Pulmonary artery endothelial cell (primary cell): ENCODE measurements at regions not wholly inside any gene's neighbourhood (a gene's known extent, or its start where the extent isn't known, plus 50 kb on each side); places are given as distances from the start of the nearest gene placed in this dataset.

Experiments
- DNase-seq: peaks from one replicate; pipeline ENCODE4 v3.0.0-alpha.2; 2011; ENCODE audit warnings: low read depth, low spot score

DNA sequence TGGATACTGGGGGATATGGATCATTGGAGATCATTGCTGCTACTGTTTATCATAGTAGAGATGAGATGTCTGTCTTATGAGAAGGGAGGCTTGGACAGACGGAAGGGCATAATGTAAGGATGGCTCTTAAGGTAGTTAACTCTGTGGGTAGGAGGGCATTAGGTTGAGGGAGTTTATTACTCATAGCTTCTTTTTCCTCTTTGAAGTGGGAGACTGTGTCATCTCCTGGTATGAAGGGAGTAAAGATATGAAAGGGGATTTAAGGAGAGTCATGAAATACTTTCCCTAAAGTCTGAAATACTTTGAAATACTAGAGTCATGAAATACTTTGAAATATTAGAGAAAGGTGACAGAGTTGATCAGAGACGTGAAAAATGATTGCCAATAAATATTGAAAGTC lies 255.5 kb upstream of the PITX2 start:
- DNase-seq = no peak

DNA sequence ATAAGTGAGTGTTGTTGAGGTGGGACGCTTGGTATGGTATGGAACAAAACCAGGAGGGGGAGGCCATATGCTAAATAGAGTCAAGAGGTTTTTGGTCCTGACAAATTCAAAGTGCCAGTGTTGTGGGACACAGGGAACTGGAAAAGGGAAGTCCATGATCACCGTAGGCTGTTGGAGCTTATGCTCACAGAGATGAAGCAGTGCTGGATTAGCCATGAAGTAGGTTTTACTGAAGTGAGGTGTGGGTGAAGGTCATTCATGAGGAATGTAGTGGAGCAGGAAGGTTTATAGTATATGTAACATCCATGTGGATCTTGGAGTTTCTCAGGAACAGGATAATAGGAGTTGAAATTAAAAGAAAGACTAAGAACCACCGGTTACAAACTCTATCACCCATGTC lies 256.1 kb upstream of the PITX2 start:
- DNase-seq = no peak

DNA sequence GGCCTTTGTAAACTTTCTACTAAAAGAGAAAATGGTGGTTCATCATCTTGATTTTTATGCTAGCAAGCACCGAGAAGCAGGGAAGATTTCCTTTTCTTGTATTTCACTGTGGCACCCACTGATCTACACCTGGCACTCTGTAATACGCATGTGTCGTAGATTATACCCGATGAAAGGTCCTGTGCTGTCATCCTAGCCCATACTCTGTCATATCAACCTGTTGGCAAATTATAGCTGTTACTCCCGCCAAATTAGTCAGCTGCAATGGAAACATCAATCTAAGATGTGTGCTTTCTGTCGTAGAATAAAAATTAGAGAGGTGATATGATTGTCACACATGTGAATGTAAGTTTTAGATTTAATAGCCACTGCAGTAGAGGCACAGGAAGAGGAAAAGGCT lies 263.4 kb upstream of the PITX2 start:
- no peak for DNase-seq

DNA sequence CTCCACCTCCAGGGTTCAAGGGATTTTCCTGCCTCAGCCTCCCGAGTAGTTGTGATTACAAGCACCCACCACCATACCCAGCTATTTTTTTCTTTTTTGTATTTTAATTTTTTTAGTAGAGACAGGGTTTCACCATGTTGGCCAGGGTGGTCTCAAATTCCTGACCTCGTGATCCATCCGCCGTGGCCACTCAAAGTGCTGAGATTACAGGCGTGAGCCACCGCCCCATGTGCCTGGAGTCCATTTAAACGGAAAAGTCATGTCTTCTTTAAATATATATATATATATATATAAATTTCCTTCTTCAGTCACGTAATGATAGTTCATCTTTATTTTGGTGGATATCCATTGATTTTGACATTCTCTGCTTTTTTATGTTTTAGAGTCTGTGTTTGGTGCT lies 264.0 kb upstream of the PITX2 start:
- no peak for DNase-seq

DNA sequence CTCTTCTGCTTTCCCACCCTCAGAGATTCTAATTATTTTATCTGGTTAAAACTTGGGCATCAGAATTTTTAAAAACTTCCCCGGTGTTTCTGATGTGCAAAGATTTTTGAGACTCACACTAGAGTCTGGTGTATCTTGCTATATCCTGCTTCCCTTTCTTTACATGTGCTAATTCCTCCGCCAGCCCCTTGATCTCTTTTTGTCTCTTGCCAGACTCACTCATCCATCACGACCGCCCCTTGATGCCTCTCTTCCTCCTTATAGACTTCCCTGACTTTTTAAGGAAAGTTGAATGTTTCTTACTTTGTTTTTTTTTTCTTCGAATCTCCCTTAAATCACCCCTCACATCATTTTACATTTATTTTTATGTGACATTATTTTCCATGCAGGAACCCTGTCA lies 274.9 kb upstream of the PITX2 start:
- no peak for DNase-seq

DNA sequence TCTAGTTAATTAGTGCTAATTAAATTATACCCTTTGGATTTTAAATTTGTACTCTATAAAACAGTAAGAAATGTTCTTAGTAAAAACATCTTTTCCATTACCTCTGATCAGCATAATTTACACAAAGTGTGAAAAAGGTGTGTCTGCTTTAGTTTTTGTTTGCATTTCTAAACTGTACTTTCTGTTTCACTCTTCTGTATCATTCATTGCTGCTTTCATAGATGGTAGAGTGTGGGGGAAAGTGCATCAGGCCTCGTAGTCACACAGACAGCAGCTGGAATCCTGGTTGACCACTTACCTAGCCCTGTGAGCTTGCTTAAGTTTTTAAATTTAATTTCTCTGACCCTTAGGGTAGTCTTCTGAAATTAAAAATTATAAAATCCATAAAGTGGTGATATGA lies 275.4 kb upstream of the PITX2 start:
- DNase-seq = no peak

DNA sequence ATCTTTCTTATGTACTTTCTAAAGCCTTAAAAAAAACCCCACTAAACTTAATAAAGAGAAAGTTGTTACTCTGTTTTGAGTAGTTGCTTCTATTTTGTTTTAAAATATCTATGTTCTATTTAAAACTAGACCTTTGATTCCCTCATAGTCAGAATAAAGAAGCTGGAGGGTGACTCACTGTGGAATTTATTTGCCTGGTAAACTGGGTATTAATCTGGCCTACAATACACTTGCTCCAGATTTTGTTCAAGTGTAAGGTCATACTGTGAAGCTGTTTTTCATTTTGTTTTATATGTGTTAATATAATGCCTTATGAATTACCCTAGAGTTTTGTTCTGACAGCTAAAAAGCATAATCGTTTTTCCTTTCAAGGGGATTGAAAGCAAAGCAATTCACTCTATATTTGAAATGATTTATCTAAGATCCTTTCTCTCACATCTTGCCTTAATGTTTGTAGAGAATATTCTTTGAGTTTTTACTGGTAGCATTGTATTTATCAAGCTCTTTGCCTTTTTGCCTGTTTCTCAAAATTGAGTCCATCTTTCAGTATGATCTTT lies 277.4 kb upstream of the PITX2 start:
- no peak for DNase-seq

DNA sequence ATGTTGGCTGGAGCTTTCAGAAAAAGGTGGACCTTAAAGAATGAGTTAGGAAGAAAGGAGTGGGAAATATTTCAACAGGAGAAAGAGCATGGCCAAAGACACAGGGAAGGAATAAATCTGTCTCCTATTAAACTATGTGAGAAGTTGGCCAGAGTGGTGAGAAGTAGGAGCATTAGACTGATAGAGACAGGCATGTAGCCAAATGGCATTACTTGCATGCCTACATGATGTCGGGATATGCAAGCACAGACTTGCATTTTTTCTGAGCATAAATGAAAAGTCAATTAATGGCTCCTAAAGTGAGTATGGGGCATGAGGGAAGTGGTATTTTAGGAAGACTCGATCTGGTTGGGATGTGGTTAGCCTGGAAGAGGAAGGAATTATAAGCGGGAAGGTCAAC lies 279.6 kb upstream of the PITX2 start:
- DNase-seq = no peak

DNA sequence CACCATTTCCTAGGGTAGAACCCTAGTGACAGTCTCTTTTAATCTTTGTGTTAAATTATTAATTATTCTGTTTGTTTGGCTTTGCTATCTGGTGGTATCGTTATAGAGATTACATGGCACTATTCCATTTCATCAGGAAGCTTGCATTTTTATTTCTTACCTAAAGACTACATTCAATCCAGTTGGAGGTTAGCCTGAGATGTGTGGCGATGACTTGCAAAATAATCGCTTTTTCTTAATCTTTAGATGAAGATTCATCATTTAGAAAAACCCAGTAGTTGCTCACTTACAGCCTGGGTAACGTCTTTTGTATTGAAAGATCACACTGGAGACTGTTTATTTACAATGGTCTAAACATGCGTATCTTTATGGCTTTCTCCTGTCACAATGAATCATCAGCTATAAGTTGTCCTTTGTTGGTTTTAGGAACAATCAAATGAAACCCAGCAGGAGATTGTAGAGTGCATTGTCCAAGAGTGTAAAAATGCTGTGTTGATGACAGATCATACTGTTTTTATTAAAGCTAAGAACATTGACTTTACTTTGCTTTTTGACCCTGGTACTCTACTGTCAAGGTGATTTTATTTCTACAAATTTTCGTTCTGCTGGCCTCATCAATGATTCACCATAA lies 281.7 kb upstream of the PITX2 start:
- DNase-seq = no peak

DNA sequence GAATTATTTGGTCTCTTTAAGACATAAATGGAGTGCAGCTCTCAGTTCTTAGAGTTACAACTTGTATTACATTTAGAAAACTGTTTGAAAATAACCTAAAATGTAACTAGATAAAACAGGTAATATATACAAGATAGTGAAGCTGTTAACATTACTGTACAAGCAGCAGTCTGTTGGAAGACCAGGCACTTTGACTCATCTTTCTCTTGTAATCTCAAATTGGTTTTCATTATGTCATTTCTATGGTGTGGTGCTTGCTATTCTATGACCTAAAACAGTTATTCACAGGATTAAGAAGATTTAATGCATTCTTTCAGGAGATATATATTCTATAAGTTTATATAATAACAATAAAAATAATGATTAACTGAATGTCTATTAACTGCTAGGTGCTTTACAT lies 282.5 kb upstream of the PITX2 start:
- no peak for DNase-seq

DNA sequence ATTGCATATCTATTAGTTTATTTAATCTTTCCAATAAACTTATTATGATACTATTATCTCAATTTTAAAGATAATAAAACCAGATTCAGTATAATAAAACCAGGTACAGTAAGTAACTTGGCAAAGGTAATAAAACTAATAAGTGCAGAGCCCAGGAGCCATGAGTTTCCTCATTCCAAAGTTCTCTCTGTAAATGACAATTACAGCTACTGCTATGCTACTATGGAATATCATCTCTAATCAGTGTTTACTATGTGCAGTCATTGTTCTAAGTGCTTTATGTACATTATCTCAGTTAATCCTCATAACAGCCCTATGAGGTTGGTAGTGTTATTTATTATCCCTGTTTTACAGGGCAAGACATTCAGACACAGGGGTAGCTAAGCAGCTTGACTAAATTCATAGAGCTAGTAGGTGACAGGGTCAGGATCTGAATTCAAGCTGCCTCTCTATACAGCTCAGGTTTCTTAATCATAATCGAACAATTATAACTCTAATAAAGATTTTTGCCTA lies 285.0 kb upstream of the PITX2 start:
- no peak for DNase-seq

DNA sequence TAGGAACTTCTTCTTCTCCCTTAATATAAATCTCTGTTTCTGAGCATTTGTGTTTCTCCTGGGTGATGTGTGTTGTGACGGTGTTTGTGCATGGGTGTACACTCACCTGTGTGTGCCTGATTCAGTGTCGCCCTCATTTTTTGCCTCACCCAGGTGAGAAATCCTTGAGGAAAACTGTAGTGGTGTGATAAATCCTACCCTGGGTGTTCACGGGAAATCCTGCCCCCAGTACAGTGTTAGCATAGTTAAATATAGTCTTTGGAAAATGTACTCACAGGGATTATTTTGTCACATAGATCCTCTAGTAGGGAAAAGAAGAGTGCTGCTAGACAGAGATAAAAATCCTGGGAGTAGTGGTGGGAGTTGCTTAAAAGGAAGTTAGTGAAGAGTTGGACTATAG lies 291.9 kb upstream of the PITX2 start:
- no peak for DNase-seq

DNA sequence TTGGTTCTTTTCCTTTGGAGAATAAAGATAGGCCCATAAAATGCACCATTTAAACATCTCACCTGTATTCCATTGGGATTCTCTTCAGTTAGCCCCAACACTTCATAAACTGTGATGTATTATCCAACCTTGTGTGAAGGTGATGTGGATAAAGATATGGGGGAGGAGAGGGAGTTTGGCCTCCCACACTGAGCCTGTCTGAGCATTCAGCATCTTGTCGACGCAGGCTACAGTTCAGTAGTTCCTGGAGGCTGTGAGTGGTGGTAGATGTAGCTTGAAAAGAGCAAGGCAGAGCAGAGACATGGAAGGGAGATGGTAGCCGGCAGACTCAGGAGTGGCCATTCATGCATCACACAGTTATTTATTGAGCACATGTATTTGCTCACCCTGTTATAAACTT lies 292.4 kb upstream of the PITX2 start:
- DNase-seq = no peak

DNA sequence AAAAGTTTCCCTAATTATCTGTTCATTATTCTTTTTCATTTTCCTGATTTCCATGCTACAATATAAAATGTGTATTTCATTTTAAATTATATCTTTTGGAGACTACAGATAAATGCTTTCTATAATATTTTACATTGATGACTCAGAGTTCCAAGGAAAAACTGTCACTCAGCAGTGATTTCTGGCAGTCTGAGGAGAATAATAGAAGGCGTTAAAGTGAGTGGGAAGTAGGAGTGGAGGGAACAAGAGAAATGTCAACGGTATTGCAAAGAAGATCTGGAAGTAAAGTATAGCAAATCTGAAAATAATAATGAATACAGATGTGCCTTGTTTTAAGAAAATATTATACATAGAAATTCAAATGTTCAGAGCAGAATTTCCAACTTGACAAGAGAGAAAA lies 293.6 kb upstream of the PITX2 start:
- no peak for DNase-seq

DNA sequence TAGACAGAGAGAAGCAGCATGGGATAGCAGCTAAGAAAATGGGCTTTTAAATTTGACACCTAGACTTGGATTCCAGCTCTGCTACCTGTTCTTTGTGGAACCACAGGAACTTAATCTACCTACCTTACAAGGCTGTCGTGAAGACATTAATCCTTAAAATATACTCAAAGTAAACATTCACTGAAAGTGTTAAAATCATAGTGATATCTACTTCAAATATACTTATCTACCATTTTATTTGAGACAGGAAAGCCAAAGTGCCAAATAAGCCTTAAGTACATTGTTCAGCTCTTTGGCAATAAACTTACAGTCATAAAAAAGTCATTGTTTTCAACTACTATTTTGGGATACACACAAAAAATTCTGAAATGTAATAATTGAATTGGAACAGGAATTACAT lies 295.0 kb upstream of the PITX2 start:
- no peak for DNase-seq

DNA sequence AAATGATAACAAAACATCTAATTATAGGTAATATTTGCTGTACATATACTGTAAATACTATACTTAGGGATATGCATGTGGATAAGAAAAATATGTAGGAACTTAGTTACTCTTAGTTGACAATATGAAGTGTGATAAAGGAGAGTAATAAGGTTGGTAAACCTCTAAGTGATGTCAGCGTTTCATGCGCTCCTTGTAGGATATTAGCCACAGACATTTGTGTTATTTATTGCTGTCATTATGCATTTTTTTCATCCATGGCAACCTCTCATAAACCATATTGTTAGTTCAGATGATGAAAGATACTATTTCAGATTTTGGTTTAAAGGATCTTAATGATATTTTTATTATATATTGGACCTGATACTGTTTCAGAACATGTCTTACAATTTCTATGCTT lies 298.1 kb upstream of the PITX2 start:
- DNase-seq = no peak

DNA sequence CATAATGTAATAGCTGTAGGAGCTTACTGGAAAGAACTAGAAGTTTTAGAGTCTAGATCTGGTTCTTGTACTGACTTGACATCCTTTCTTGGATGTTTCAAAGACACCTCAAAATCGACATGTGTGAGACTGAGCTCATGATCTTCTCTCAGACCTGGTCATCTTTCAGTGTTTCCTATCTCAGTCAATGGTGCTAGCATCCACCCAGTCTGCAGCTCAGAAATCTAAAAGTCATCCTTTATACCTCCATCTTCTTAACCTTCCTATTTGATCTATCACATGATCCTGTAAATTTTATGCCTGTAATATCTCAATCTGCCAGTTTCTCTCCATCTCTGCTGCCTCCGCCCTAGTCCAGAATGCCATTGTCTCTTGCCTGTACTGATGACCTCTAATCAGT lies 301.9 kb upstream of the PITX2 start:
- no peak for DNase-seq

DNA sequence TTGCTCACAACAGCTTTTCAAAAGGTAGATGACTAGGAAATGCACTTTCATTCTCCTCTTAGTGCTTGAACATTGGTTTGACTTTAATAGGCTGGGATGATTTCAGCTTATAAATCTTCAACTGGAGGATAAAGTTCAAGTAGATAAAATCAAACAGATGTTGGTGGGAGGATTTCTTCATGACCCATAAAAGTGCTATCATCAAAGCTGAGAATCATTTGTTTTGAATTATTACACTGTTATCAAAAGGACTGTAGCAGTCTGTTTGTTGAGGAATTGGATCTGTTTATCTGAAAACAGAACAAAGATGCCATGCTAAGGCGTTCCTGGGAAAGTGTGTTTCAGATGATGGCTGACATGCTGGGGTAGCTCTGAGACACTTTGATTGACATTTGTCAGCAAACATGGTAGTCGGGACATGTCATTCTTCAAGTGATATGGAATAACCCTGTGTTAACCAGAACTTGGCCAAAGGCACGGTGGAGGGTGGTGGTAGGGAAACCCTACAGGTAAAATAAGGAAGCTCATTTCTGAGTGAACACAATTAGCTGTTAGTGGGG lies 304.0 kb upstream of the PITX2 start:
- no peak for DNase-seq

DNA sequence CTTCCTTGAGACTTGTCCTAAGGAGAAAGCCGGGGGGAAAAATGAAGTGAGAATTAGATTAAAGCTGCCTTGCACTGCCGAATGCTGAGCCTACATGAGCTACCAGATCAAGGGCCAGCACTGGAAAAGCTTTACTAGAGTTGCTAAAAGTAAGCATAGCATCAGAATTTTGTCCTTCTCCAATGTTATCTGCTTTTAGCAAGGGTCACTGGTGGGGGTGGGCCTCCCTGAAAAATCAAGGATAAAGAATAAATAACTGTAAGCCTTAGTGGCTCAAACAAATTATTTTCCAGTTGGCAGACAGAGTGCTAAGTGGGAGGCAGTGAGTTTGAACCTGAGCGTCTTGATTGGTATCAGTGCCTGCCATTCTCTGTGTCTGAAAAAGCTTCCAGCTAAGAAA lies 310.5 kb upstream of the PITX2 start:
- DNase-seq = no peak

DNA sequence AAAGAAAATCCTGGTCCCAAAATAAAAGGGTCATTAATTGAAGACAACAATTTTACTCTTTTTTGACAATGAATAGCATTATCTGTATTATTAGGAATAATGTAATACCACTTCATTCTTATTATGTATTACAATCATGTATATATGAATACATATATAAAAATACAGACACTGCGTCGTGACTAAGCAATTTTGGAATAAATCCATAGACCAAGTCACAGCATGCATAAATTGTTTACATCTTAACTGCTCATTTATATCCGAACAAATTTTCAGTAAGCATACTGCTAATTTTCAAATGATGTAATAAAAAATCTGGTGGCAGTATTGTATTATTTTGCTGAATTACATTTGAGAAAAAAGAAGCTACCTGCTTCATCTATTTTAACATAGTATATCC lies 321.6 kb upstream of the PITX2 start:
- no peak for DNase-seq

DNA sequence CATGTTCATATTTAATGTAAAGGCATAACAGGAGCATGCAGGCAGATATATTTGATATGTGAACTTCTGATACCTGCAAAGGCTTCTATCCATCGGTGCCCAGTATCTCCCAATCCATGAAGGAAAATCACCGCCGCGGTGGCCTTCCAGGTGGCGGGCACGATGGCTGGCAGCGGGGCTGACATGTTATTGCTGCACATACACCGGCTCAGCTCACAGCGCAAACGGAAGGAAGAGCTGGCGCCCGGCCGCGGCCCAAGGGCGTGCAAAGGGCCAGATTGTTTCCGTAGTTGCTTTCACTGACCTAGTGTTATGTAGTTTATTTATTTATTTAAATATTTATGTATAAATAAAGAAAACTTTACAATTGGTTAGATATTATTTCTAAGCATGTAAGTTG lies 322.7 kb upstream of the PITX2 start:
- DNase-seq = no peak

DNA sequence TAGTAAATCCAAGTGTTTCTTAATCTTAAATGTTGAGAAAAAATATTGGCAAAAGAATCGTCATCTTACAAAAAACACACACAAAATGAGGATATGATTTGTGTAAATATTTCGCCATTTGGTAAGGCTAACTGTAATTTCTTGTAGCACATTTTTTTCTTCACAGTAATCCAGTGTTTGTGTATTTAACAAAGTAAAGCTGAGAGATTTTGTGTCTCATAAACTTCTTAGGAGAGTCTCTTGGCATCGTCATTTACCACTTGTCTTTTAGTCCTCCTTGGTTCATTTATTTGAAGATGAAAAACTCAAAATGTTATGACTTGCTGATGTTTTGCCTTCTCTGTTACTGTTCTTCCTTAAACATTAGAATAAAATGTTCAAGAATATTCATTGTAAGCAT lies 326.7 kb upstream of the PITX2 start:
- DNase-seq = no peak

DNA sequence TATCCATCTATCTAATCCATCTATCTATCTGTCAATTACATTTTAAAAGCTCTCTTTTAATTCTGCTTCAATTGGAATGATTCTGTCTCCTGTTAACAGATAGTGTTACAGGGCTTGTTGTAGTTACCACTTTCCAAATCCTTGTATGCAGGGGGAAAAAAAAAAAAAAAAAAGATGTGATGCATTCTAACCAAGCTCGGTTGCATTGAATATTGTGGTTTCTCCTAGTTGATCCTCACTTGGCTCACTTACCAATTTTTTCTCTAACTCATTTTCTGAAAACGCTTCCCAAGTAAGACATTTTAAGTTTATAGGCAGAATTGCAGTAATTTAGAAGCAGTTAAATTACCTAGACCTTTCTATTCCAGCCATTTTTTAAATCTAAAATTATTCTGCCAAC lies 327.9 kb upstream of the PITX2 start:
- DNase-seq = no peak

DNA sequence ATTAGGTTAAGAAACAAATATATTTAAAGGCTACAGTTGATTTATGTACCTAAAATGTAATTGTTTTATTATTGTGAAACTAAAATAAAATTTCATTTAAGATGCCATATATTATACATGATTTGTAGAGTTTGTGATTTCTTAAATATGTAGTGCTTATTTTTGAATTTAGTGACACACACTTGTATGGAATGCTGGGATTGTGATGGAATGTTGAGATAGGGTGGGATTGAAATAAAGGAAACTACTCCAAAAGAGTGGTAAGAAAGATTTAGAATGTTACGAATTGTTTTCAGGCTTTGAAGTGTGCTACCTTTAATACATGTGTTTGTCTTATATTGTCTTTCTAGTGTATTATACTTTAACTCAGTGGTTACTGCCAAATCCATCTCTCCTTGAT lies 330.3 kb upstream of the PITX2 start:
- no peak for DNase-seq
